Mesenchymal stem cell (in vitro differentiated cells and primary cell): ENCODE measurements at regions not wholly inside any gene's neighbourhood (a gene's known extent, or its start where the extent isn't known, plus 50 kb on each side); places are given as distances from the start of the nearest gene placed in this dataset.

Source experiments
- DNase-seq: peaks from one replicate; pipeline ENCODE4 v3.0.0-alpha.2; 2013
- H2AFZ ChIP-seq: one replicate; pipeline ENCODE4 v1.6.1; 2013; ENCODE audit warnings: low read depth, mild to moderate bottlenecking, control low read depth, inconsistent platforms, low read length, moderate library complexity
- H2AK5ac ChIP-seq: 2 replicates; pipeline ENCODE4 v1.6.1; 2013; ENCODE audit warnings: low read length, moderate library complexity, mild to moderate bottlenecking, inconsistent platforms; ENCODE audit not compliant: severe bottlenecking
- H2BK120ac ChIP-seq: one replicate; pipeline ENCODE4 v1.6.1; 2013; ENCODE audit warnings: low read depth, mild to moderate bottlenecking, inconsistent platforms, low read length, moderate library complexity
- H2BK12ac ChIP-seq, 2 experiments: one replicate each; pipeline ENCODE4 v1.6.1; 2013; ENCODE audit warnings: inconsistent platforms in 2 of 2, low read length in 2 of 2, mild to moderate bottlenecking in 2 of 2, moderate library complexity in 2 of 2, control low read depth in 1 of 2
- H2BK15ac ChIP-seq: one replicate; pipeline ENCODE4 v1.6.1; 2013; ENCODE audit warnings: mild to moderate bottlenecking, low read depth, inconsistent platforms; ENCODE audit not compliant: poor library complexity, severe bottlenecking
- H2BK5ac ChIP-seq: 2 replicates; pipeline ENCODE4 v1.6.1; 2013; ENCODE audit warnings: low read depth, mild to moderate bottlenecking, low read length, control low read depth, inconsistent platforms; ENCODE audit not compliant: poor library complexity, severe bottlenecking
- H3K14ac ChIP-seq, 2 experiments: one replicate each; pipeline ENCODE4 v1.6.1; 2013; ENCODE audit warnings: inconsistent platforms in 2 of 2, low read length in 2 of 2, control low read depth in 1 of 2, mild to moderate bottlenecking in 1 of 2, moderate library complexity in 1 of 2
- H3K18ac ChIP-seq, 2 experiments: one replicate each; pipeline ENCODE4 v1.6.1; 2013; ENCODE audit warnings: inconsistent platforms in 2 of 2, low read length in 2 of 2, control low read depth in 1 of 2, low read depth in 1 of 2, mild to moderate bottlenecking in 1 of 2
- H3K23ac ChIP-seq, 2 experiments: one replicate each; pipeline ENCODE4 v1.6.1; 2013; ENCODE audit warnings: inconsistent platforms in 2 of 2, low read length in 2 of 2, mild to moderate bottlenecking in 2 of 2, moderate library complexity in 2 of 2, control low read depth in 1 of 2
- H3K27ac ChIP-seq: 2 replicates; pipeline ENCODE4 v1.5.1; 2013; ENCODE audit warnings: mild to moderate bottlenecking, moderate library complexity, low read length, control low read depth, inconsistent platforms; ENCODE audit not compliant: poor library complexity, severe bottlenecking
- H3K27me3 ChIP-seq, 2 experiments: 2 replicates each; pipeline versions ENCODE4 v1.6.1 to v1.7.0; 2013; ENCODE audit warnings: low read length in 2 of 2, mild to moderate bottlenecking in 2 of 2, moderate library complexity in 2 of 2, control low read depth in 1 of 2, inconsistent platforms in 1 of 2; ENCODE audit not compliant: control insufficient read depth in 1 of 2, insufficient read depth in 1 of 2
- H3K36me3 ChIP-seq, 2 experiments: 2 replicates each; pipeline versions ENCODE4 v1.6.1 to v1.7.0; 2013; ENCODE audit warnings: low read length in 2 of 2, control low read depth in 1 of 2, inconsistent platforms in 1 of 2, low read depth in 1 of 2, mild to moderate bottlenecking in 1 of 2; ENCODE audit not compliant: insufficient read depth in 2 of 2, control insufficient read depth in 1 of 2
- H3K4ac ChIP-seq, 2 experiments: one replicate each; pipeline ENCODE4 v1.6.1; 2013; ENCODE audit warnings: inconsistent platforms in 2 of 2, low read length in 2 of 2, mild to moderate bottlenecking in 2 of 2, moderate library complexity in 2 of 2, control low read depth in 1 of 2, low read depth in 1 of 2
- H3K4me1 ChIP-seq: 2 replicates; pipeline ENCODE4 v1.6.1; 2013; ENCODE audit warnings: low read depth, low read length, control low read depth; ENCODE audit not compliant: control insufficient read depth, insufficient read depth
- H3K4me2 ChIP-seq: 2 replicates; pipeline ENCODE4 v1.6.1; 2013; ENCODE audit warnings: low read length, mild to moderate bottlenecking, inconsistent platforms; ENCODE audit not compliant: poor library complexity, severe bottlenecking
- H3K4me3 ChIP-seq, 2 experiments: 2 replicates each; pipeline versions ENCODE4 v1.5.1 to v1.7.0; 2013; ENCODE audit warnings: low read length in 2 of 2, mild to moderate bottlenecking in 2 of 2, control low read depth in 1 of 2, low read depth in 1 of 2; ENCODE audit not compliant: insufficient read depth in 1 of 2
- H3K79me1 ChIP-seq: replicated peaks from 2 replicates; pipeline ENCODE4 v1.6.1; 2013; ENCODE audit warnings: mild to moderate bottlenecking, control low read depth, low read length, inconsistent platforms; ENCODE audit not compliant: poor library complexity, severe bottlenecking
- H3K9ac ChIP-seq: 2 replicates; pipeline ENCODE4 v1.7.0; 2013; ENCODE audit warnings: mild to moderate bottlenecking, low read length, moderate library complexity
- H3K9me3 ChIP-seq: 2 replicates; pipeline ENCODE4 v1.7.0; 2013; ENCODE audit warnings: mild to moderate bottlenecking, low read length; ENCODE audit not compliant: control insufficient read depth
- H4K8ac ChIP-seq: one replicate; pipeline ENCODE4 v1.6.1; 2013; ENCODE audit warnings: inconsistent platforms, mild to moderate bottlenecking, low read length, moderate library complexity
- H4K91ac ChIP-seq: one replicate; pipeline ENCODE4 v1.6.1; 2013; ENCODE audit warnings: mild to moderate bottlenecking, low read length, inconsistent platforms
- WGBS: methylation state at CpG from one replicate; pipeline ENCODE4 v1.1.7; 2013; ENCODE audit warnings: mixed read lengths; 5-methylcytosine and 5-hydroxymethylcytosine counted together

DNA sequence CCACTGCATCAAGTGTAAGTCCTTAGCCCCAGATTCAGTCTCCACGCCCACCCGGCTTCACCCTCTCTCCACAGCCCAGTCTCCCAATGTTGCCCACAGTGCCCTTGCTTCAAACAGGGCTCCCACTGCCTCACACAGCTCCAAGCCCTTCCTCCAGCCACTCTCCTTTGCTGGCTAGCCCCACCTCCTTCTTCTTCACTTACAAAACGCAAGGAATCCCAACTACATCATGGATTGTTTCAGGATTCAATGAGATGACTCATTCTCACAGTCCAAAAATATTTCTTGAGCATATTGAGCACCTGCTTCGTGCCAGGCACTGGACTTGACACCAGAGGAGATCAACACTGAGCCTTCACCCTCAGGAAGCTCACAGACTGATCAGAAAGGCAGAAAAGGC lies 533.5 kb downstream of the BUD13 start:
- Histone ChIP-seq H2BK5ac (no peak overlapping the region), H3K4me3 (no peak overlapping the region), H2BK15ac (no peak overlapping the region), H3K4ac (no peak overlapping the region), H3K14ac (no peak overlapping the region), H3K27ac (no peak overlapping the region), H3K27me3 (peaks cover 0 to 79% of the 10 kb centered on the region in 2 experiments), H2AK5ac (no peak overlapping the region), H3K79me1 (no peaks in the 10 kb centered on the region), H3K36me3 (no peaks in the 10 kb centered on the region), H2AFZ (no peak overlapping the region), H3K18ac (no peak overlapping the region), H4K91ac (no peak overlapping the region), H2BK12ac (no peak overlapping the region), H3K9me3 (no peaks in the 10 kb centered on the region), H3K23ac (no peak overlapping the region), H4K8ac (no peak overlapping the region), H3K9ac (no peak overlapping the region), H3K4me1 (no peaks in the 10 kb centered on the region), H2BK120ac (no peak overlapping the region), H3K4me2 (no peak overlapping the region)
- no peak for DNase-seq
- WGBS, result 66% methylated on average over 4 of the region's 4 CpGs

DNA sequence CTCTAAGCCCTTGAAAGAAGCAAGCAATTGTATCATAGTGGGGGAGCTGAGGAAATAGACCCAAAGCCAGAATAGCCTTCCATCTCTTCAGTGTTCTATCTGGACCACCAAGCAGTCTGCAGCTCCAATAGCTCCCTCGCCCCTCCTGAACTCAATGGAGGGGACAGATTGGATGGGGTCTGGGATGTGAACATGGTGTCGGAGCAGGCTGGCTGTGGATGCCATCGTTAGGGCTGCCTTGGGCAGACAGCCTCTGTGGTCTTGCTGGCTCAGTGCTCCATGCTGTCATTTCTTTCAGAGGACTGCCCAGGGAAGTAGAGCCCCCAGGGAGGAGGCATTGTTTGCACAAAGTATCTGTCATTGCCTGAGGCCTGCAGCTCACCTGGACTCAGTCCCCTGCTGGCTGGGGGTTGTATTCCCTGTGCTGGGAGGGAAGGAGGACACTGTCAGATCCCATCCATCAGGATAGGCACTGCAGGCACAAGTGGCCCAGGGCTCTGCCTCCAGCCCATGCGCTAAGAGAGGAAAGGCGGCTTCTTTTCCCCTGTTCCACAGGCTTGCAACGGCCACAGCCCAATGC lies 537.7 kb downstream of the BUD13 start:
- Histone ChIP-seq H4K91ac (no peak overlapping the region), H3K27me3 (peaks cover 0 to 69% of the 10 kb centered on the region in 2 experiments), H4K8ac (no peak overlapping the region), H3K9me3 (no peaks in the 10 kb centered on the region), H2BK120ac (no peak overlapping the region), H3K23ac (no peak overlapping the region), H3K79me1 (no peaks in the 10 kb centered on the region), H3K4me2 (no peak overlapping the region), H3K14ac (no peak overlapping the region), H2BK15ac (no peak overlapping the region), H3K4me3 (no peak overlapping the region), H3K18ac (no peak overlapping the region), H3K9ac (no peak overlapping the region), H3K36me3 (no peaks in the 10 kb centered on the region), H3K4ac (no peak overlapping the region), H2AK5ac (no peak overlapping the region), H2BK5ac (no peak overlapping the region), H3K4me1 (no peaks in the 10 kb centered on the region), H3K27ac (no peak overlapping the region), H2BK12ac (no peak overlapping the region), H2AFZ (no peak overlapping the region)
- no peak for DNase-seq
- WGBS, result 77% methylated on average over 5 of the region's 6 CpGs

DNA sequence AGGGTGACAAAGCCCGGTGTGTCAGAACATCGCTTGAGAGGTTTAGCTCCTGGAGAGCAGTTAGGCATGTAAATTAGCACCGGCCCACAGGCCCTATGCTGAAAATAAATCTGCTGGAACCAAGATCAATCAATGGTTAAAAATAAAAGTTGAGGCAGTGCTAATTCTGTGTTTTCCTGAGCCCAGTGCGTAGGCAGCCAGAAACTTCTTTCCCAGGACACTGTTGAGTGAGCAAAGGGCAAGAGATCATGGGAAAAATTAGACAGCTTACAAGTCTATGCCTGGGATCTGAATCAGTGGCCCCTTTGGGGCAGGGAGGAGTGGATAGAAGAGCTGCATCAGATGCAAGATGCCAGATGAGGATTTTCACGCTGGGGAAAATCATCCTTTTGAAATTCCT lies 539.2 kb downstream of the BUD13 start:
- Histone ChIP-seq H3K9me3 (peaks cover 3% of the 10 kb centered on the region), H3K27ac (no peak overlapping the region), H3K4me3 (no peak overlapping the region), H3K18ac (no peak overlapping the region), H2BK120ac (no peak overlapping the region), H2AFZ (no peak overlapping the region), H2BK5ac (no peak overlapping the region), H4K8ac (no peak overlapping the region), H2AK5ac (no peak overlapping the region), H3K4me1 (no peaks in the 10 kb centered on the region), H4K91ac (no peak overlapping the region), H3K4ac (no peak overlapping the region), H2BK15ac (no peak overlapping the region), H3K4me2 (no peak overlapping the region), H3K27me3 (peaks cover 0 to 78% of the 10 kb centered on the region in 2 experiments), H3K79me1 (no peaks in the 10 kb centered on the region), H3K23ac (no peak overlapping the region), H3K9ac (no peak overlapping the region), H2BK12ac (no peak overlapping the region), H3K36me3 (no peaks in the 10 kb centered on the region), H3K14ac (no peak overlapping the region)
- DNase-seq, result no peak
- 41% methylated on average over 4 of the region's 5 CpGs for WGBS

DNA sequence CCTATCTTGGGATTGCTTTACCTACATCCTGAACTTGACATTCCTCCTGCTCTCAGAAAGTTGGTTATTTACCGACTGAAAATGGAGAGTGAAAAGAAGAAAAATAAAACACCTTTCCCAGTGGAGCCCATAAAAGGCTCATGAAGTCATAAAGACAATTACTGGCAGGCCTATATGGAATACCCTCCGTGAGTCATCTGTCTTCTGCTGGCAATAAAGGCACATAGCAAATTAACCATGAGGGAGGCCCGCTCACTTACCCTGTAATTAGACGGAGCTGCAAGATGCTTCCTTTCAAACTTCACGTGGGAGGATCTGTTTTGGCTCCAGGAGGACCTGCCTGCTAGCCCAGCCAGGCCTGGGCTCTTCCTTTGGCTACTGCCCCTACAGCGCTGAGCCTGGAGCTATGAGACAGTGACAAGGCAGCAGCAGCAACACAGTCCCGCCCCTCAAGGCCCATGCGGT lies 540.4 kb downstream of the BUD13 start:
- H3K36me3 ChIP-seq, result no peaks in the 10 kb centered on the region
- no peak overlapping the region for H3K14ac ChIP-seq
- no peak overlapping the region for H2AK5ac ChIP-seq
- no peak overlapping the region for H3K9ac ChIP-seq
- H2BK120ac ChIP-seq, result no peak overlapping the region
- no peak overlapping the region for H3K27ac ChIP-seq
- no peak overlapping the region for H3K4me3 ChIP-seq
- H4K8ac ChIP-seq, result no peak overlapping the region
- H3K23ac ChIP-seq, result no peak overlapping the region
- H2BK12ac ChIP-seq, result no peak overlapping the region
- H3K4ac ChIP-seq, result no peak overlapping the region
- H4K91ac ChIP-seq, result no peak overlapping the region
- H2AFZ ChIP-seq, result no peak overlapping the region
- no peaks in the 10 kb centered on the region for H3K4me1 ChIP-seq
- H3K9me3 ChIP-seq, result peaks cover 4% of the 10 kb centered on the region
- H3K18ac ChIP-seq, result no peak overlapping the region
- no peaks in the 10 kb centered on the region for H3K79me1 ChIP-seq
- no peak for DNase-seq
- no peak overlapping the region for H2BK15ac ChIP-seq
- WGBS, result 32% methylated on average over 8 of the region's 8 CpGs
- H3K4me2 ChIP-seq, result no peak overlapping the region
- H3K27me3 ChIP-seq, result peaks cover 0 to 78% of the 10 kb centered on the region in 2 experiments
- no peak overlapping the region for H2BK5ac ChIP-seq
